Jurkat, Clone E6-1 (cell line): ENCODE measurements at regions not wholly inside any gene's neighbourhood (a gene's known extent, or its start where the extent isn't known, plus 50 kb on each side); places are given as distances from the start of the nearest gene placed in this dataset.
A peak's percentile ranks its signal among the peaks of the same experiment; 100 is the strongest.
"Not testable (repeated sequence)": the region's sequence is repeated elsewhere in the genome, so short reads cannot be mapped to it uniquely, and the experiment has no call there.

Experiments
- DNase-seq: peaks from one replicate; pipeline ENCODE4 v3.0.0-alpha.2; 2011; ENCODE audit warnings: low read depth, low spot score
- H3K4me3 ChIP-seq: 2 replicates; pipeline ENCODE4 v1.5.1; 2011; ENCODE audit warnings: mild to moderate bottlenecking, low read length, control low read depth, moderate library complexity

DNA sequence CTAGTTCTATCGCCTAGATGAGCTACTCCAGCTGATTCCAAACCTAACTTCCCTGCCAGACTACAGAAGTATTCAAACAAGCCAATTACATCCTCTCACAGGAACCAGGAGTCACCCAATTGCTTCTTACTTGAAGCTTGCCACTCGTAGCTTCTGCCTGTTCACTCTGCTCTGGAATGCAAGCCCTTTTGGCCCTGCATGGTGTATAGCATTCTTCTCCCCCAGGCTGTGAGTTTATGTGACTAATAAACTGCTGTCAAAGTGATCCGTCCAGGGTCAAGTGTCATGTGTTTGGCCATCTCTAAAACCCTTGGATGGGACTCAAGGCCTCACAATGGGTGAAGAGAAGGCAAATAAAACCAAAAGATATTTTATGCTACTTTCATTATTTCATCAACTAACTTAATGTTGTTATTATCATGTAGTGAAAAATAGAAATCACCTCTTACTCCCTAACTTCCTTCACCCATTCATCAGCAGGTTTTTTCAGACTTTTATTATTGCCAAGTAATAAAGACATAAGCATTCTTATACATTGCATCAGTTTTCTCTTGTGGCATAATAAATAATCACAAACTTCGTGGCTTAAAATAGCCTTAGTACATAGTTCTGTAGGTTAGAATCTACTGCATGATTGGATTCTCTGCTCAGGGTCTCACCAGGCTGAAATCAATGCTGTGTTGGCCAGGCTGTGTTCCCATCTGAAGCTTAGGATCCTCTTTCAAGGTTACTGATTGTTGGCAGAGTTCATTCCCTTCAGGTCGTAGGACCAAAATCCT lies 1981.7 kb upstream of the FLRT2 start:
- no peak overlapping the region for H3K4me3 ChIP-seq
- DNase-seq, result no peak

DNA sequence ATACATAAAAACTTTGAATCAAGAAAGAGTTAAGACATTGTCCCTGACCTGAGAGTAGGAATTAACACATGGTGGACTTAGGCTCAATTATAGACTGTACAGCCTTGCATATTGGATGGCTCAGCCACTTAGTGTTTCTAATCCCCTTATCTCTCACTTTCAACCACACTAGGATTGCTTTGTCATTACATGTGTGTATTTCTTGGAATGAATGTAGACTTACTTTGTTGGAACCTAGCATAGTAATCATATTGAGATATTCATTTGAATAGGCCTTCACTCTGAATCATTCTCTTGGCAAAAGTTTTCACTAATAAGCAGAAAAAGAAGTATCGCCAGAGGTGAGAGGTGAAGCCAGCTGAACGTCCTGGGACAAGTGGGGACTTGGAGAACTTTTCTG lies 1973.9 kb upstream of the FLRT2 start:
- H3K4me3 ChIP-seq, result no peak overlapping the region
- DNase-seq, result no peak

DNA sequence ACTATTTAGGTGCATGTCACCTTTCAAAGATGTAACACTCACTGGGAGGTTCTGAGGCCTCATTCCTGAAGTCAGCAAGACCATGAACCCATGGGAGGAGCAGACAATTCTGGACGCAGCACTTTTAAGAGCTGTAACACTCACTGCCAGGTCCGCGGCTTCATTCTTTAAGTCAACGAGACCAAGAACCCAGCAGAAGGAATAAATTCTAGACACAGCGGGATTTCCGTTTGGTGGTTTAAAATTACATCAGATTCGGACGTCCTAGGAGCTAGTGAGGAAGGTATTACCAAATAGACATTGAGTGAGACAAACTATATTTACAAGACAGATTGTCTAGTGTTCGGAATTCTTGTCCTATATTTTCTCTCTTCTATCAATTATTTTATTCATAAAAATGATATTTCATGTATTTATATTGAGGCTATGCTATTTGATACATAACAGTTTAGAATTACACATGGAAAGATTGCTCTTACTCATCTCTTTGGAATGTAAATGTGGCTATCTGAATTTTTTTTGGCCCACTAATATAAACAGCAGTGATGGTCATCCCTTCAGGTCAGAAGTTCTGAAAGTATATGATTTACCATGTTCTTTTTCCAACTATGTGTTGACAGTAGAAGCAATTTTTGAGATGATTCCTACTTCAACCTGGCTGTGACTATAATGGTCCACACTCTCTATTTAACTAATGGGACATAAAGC lies 1973.0 kb upstream of the FLRT2 start:
- H3K4me3 ChIP-seq, result no peak overlapping the region
- no peak for DNase-seq

DNA sequence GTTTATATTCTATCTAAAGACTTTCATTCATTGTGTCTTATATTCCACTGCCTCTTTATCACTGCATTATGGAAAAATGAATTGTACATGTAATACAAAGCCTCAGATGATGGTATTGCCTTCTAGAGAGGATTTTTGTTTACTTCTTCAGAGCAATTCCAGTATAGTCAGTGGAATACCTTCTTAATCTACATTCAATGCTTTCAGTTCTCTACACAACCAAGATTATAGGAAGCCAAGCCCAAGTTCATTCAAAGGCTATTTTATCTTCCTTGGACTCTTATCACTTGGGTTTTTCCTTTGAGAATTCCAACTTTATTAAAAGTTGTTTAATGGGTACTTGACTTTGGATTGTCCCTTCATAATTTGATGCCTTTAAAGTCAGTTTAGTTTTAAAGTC lies 1971.0 kb upstream of the FLRT2 start:
- no peak overlapping the region for H3K4me3 ChIP-seq
- DNase-seq, result no peak

DNA sequence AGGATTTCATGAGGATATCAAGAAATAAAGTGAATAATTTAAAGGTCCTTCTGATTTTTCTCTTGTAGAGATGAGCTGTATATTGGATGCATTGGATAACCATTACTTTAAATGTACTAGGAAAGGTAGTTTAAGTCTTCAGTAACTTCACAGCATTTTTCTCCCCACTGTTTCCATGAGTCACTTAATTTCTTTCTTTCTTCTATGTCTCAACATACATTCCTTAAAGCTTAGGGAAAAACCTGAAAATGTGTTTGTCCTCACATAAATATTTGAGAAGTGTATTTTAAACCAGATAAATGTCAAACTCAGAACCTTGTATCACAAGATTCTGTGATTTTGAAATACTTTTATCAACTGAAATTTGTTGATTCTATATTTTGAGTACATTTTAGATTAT lies 1970.2 kb upstream of the FLRT2 start:
- no peak for DNase-seq
- H3K4me3 ChIP-seq, result no peak overlapping the region

DNA sequence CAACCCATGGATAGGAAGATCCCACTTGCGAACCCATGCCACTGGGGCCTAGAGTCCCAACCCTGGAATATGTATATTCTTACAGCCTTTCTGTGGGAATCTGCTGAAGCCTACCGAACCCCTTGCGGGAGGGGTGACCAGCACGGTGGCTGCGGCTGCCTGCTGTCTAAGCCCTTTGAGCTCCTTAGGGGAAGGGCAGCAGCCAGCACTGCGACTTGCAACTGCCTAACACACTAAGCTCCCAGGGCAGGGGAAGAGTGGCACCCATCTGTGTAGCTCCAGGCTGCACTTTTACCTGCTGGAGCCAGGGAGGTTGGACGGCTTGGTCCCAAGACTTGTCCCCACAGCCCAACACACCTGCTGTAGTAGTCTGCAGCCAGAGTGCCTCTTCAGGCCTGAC lies 1968.7 kb upstream of the FLRT2 start:
- no peak overlapping the region for H3K4me3 ChIP-seq
- no peak for DNase-seq

DNA sequence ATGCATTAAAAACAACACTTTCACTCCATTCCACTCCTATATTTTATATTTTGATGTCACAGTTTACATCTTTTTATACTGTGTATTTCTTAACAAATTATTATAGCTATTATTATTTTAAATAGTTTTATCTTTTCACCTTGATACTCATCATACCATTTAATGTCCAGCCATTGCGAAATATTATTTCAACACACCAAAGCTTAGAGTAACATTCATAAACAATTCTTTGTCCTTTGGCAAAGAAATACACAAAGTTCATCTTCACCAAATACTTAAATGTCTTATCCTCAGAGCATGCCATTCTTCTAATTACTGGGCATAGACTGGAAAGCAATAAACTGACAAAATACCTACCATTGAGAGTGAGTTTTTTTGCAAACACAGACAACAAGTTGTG lies 1963.4 kb upstream of the FLRT2 start:
- H3K4me3 ChIP-seq, result no peak overlapping the region
- no peak for DNase-seq

DNA sequence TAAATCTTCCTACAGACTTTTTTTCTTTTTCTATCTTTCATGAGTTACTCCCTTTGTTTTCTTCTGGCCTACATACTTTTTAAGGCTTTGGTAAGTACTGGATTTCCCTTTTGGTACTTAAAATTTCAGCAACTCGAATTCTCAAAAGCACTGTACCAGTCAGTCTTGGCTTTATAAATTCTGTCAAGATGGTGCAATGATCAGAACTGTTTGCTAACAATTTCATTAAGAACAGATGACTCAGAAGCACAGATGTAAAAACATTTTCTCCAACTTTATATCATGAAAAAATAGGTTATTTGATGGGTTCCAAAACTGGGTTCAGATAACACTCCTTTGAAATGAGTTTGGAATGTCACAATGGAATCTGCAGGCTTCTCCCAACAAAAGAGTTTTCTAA lies 1961.8 kb upstream of the FLRT2 start:
- H3K4me3 ChIP-seq, result no peak overlapping the region

DNA sequence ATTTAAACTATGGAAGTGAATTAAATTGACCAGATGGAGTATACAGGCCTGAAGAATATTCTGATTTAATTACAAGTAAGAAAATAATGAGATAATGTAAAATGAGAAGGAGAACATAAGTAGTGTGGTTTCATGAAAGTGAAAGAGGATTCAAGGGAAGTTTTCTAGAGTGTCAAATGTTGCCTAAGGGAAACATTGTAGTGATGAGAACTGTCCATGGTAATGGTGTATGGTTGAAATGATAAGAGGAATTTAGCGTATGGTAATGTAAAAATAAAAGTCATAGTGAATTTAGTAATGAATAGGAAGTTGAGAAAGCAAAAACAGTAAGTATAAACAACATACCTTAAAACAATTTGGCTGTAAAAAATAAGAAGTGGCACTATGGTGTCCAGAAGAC lies 1954.6 kb upstream of the FLRT2 start:
- no peak overlapping the region for H3K4me3 ChIP-seq
- DNase-seq, result no peak

More for the DNA sequence above, 1961.8 kb upstream of the FLRT2 start:
- DNase-seq, result no peak

DNA sequence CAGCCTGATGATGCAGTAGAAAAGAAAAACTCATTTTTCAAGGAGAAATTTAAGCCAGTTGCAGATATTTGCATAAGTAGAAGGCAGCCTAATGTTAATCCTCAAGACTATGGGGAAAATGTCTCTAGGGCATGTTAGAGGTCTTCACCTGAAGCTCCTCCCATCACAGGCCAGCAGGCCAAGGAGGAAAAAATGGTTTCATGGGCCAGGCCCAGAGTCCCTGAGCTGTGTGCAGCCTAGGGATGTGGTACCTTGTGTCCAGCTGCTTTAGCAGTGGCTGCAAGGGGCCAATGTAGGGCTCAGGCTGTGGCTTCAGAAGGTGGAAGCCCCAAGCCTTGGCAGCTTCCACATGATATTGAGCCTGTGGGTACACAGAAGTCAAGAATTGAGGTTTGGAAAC lies 1946.7 kb upstream of the FLRT2 start:
- DNase-seq, result no peak
- H3K4me3 ChIP-seq, result no peak overlapping the region

DNA sequence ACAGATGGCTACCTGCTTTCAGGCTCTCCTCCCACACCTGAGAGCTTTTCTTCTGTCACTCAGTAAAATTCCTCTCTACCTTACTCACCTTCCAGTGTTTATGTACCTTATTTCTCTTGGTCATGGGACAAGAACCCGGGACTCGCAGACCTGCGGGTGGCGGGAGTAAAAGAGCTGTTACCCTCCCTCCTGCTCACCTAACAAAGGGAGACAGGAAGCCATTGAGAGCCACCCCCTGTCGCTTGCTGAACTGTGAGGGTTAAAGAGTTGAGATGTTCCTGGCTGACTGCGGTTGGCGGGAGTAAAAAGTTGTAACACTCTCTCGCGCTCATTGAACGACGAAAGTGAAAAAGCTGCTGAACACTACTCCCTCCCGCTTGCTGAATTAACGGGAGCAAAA lies 1935.1 kb upstream of the FLRT2 start:
- DNase-seq, result no peak
- H3K4me3 ChIP-seq, result no peak overlapping the region

DNA sequence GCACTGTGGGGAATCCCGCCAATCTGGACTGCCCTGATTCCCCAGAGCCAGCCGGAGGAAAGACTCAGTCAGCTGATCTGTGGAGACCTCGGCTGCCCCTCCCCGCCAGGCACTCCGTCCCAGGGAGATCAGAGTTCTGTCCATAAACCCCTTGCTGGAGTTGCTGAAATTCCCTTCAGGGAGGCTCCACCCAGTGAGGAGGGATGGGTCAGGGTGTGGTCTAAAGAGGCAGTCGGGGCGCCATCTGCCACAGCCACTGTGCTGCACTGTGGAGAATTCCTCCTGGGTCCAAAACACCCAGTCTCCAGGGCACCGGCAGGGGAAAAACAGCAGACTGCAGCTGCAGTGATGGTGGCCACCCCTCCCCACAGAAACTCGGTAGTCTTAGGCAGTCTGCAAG lies 1922.3 kb upstream of the FLRT2 start:
- H3K4me3 ChIP-seq, result no peak overlapping the region
- no peak for DNase-seq

DNA sequence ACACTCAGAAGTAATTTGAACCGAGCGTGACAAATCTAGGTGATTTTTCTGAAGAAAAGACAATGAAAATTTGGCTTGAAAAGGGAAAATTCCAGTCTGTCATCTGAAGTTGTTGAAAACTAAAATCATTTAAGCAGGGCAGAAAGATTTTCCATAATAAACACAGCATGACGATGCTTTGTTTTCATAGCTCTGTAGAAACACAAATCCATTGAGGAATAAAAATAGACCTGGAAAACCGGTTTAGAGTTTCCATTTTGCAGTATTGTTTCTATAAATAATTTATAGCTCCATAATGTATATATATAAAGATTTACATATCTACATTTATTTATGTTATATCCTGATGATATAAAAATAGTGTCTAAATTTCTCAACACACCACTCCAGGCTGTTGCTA lies 1918.5 kb upstream of the FLRT2 start:
- H3K4me3 ChIP-seq, result no peak overlapping the region
- DNase-seq, result no peak

DNA sequence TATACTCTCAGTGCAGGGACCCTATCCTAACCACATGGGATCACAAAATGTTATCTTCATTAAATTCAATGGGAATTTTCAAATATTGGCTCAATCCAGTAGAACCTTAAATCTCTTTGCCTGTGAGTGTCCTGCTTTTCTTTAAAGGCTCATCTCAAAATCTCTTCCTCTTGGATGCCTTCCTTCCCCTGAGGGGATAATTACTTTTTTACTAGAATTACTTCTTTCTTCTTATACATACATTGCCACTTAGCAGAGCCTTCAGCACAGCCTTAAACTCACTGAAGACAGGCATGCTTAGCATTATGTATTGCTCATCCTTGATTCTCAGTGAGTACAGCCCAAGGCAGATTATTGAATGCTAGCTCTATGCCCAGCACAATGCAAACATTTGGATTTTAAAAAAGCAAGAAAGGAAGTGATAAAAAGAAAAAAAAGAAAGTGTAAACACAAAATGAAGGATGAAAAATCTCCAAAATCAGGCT lies 1918.0 kb upstream of the FLRT2 start:
- DNase-seq, result no peak
- no peak overlapping the region for H3K4me3 ChIP-seq

DNA sequence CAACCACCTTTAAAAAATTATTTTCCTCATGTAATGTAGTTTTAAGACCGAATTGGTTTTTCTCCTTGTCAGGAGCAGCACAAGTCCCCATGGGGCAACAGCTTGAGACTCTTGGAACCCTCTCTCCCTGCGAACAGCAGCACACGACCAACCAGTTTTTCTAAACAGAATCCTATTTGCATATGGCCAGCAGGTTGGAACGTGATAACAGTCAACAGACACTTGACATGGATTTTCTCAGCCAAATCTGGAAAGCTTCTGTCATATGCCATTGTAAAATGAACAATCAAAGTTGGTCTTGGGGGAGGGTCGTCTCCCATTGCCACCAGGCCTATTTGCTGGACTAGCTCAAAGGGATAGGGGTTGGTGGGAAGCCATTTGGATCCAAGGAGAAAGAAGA lies 1915.0 kb upstream of the FLRT2 start:
- DNase-seq, result no peak
- H3K4me3 ChIP-seq, result no peak overlapping the region

DNA sequence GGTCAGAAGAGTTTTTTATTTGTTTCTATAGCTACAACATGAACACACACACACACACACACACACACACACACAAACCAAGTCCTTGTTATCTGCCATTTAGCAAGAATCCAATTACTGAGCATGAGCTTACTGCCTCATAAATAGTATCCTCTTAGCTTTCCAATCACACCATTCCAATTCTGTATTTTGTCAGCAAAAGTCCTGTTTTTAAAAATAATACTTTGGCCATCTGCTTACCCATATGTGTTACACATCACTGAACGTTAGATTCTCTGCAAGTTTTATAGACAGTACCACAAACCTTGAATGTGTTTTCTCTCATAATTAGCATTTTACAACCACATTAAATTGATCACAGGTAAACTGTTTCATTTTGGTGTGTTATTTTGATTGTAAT lies 1905.4 kb upstream of the FLRT2 start:
- no peak for DNase-seq
- H3K4me3 ChIP-seq, result no peak overlapping the region

DNA sequence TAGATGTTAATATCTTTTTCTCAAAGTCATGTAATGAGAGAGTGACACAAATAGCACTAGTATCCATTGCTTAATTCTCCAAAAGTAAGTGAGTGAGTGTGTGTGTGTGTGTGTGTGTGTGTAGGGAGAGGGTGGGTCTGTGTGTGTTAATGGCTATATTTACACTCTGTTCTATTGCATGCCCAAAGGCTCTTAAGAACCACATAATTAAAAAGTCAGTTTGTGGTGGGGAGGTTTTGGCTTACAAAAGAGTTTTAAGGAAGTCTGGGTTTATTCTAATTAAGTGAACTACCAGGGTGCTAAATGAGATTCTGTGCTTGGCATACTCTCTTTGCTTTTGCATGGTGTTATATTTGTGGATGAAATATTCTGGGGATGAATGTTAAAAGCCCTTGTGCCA lies 1897.6 kb upstream of the FLRT2 start:
- H3K4me3 ChIP-seq, result no peak overlapping the region
- peak; percentile 53 for DNase-seq

DNA sequence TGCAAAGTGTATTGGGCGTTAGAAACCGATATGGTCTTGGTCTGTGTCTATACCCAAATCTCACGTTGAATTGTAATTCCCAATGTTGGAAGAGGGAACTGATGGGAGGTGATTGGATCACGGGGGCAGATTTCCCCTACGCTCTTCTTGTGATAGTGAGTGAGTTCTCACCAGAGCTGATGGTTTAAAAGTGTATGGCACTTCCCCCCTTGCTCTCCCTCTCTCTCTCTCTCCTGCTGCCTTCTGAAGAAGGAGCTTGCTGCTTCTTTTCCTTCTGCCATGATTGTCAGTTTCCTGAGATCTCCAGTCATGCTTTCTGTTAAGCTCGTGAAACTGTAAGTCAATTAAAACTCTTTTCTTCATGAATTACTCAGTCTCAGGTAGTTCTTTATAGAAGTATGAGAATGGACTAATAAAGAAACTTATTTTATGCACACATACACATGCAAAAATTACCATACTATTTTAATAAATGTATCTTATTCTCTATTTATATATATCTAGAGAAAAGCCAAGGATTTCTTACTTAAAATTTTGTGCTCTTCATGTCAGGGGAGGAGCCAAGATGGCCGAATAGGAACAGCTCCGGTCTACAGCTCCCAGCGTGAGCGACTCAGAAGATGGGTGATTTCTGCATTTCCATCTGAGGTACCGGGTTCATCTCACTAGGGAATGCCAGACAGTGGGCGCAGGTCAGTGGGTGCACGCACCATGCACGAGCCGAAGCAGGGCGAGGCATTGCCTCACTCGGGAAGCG lies 1891.0 kb upstream of the FLRT2 start:
- DNase-seq, result no peak
- H3K4me3 ChIP-seq, result no peak overlapping the region

DNA sequence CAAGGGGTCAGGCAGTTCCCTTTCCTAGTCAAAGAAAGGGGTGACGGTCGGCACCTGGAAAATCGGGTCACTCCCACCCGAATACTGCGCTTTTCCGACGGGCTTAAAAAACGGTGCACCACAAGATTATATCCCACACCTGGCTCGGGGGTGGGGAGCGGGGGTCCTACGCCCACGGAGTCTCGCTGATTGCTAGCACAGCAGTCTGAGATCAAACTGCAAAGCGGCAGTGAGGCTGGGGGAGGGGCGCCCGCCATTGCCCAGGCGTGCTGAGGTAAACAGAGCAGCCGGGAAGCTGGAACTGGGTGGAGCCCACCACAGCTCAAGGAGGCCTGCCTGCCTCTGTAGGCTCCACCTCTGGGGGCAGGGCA lies 1890.5 kb upstream of the FLRT2 start:
- not testable (repeated sequence) for H3K4me3 ChIP-seq

DNA sequence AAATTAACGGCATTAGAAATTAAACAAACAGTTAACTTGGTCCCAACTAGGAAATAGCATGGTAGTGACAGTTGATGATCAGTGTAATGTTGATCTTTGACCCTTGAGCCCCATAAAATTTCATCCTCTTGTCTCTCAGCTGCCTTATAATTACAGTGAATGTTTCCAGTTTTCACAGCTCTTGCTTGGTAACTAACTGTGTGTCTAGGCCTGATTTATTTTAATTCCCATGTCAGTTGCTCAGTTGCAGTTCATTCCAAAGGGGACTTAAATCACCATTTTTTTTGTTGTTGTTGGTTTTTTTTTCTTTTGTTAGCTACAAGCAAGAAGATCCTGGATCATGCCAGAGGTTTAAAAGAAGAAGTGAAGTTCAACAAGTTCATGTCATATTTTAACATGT lies 1883.7 kb upstream of the FLRT2 start:
- no peak overlapping the region for H3K4me3 ChIP-seq
- no peak for DNase-seq

More for the DNA sequence above, 1890.5 kb upstream of the FLRT2 start:
- DNase-seq, result not testable (repeated sequence)
